ENCODE measurements at regions not wholly inside any gene's neighbourhood (a gene's known extent, or its start where the extent isn't known, plus 50 kb on each side); places are given as distances from the start of the nearest gene placed in this dataset.

DNA sequence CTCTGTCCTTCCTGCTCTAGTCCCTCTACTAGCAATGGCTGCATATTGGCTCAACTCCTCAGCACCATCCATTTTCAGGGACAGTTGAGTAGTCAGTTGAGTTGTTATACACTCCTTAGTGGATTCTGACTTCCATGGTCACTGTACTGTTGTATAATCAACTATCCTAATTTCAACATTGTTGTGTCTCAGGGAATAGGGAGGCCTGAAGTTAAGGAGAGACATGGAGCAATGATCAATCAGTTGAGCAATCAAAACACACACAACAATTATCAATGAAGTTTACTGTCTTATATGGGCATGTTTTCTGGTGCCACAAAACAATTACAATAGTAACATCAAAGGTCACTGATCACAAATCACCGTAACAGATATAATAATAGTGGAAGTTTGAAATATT lies 255.9 kb downstream of the KCNC2 start:
- CTCF ChIA-PET: no interaction called here
- no peaks in the 10 kb centered on the region for H3K9me3 Mint-ChIP-seq (ENCODE audit: unreplicated experiment)
- POLR2A ChIA-PET: no interaction called here
- no peak overlapping the region for H3K4me3 Mint-ChIP-seq (ENCODE audit: unreplicated experiment)
- intact Hi-C loops (cut with micrococcal nuclease): no loop called here
- DNase-seq (ENCODE audit: unreplicated experiment): no peak
- no peaks in the 10 kb centered on the region for H3K4me1 Mint-ChIP-seq (ENCODE audit: insufficient read depth, unreplicated experiment)
- no TSS peak for BruUV-seq (replicated peaks)
- no peaks in the 10 kb centered on the region for H3K36me3 Mint-ChIP-seq (ENCODE audit: insufficient read depth, unreplicated experiment)
- H3K27ac Mint-ChIP-seq (ENCODE audit: low read depth, unreplicated experiment): no peak overlapping the region
- TF ChIP-seq, protein P1, sequence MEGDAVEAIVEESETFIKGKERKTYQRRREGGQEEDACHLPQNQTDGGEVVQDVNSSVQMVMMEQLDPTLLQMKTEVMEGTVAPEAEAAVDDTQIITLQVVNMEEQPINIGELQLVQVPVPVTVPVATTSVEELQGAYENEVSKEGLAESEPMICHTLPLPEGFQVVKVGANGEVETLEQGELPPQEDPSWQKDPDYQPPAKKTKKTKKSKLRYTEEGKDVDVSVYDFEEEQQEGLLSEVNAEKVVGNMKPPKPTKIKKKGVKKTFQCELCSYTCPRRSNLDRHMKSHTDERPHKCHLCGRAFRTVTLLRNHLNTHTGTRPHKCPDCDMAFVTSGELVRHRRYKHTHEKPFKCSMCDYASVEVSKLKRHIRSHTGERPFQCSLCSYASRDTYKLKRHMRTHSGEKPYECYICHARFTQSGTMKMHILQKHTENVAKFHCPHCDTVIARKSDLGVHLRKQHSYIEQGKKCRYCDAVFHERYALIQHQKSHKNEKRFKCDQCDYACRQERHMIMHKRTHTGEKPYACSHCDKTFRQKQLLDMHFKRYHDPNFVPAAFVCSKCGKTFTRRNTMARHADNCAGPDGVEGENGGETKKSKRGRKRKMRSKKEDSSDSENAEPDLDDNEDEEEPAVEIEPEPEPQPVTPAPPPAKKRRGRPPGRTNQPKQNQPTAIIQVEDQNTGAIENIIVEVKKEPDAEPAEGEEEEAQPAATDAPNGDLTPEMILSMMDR (IDR thresholded peaks at IDR 0.05; ENCODE audit: unreplicated experiment): no peak
- H3K27me3 Mint-ChIP-seq (ENCODE audit: insufficient read depth, unreplicated experiment): no peaks in the 10 kb centered on the region

- Mint-ChIP-seq H3K36me3 (ENCODE audit: insufficient read depth, unreplicated experiment) (no peaks in the 10 kb centered on the region), H3K27me3 (ENCODE audit: insufficient read depth, unreplicated experiment) (no peaks in the 10 kb centered on the region), H3K9me3 (ENCODE audit: unreplicated experiment) (no peaks in the 10 kb centered on the region), H3K4me1 (ENCODE audit: insufficient read depth, unreplicated experiment) (no peaks in the 10 kb centered on the region), H3K27ac (ENCODE audit: low read depth, unreplicated experiment) (no peak overlapping the region), H3K4me3 (ENCODE audit: unreplicated experiment) (no peak overlapping the region)
- intact Hi-C loops (cut with micrococcal nuclease): no loop called here
- CTCF ChIA-PET: interaction anchor here (0.6 kb wide), 1 partner anchor 9 kb away, joined by 3 read pairs; no protein-coding TSS in a partner anchor
- BruUV-seq (replicated peaks): no TSS peak
- POLR2A ChIA-PET: no interaction called here
- DNase-seq (ENCODE audit: unreplicated experiment): no peak
- TF ChIP-seq, protein P1 (IDR thresholded peaks at IDR 0.05; ENCODE audit: unreplicated experiment): no peak
Measured at GRCh38 chr12:74957231-74957630, 252.4 kb downstream of the KCNC2 start.

GRCh38 chr12:74957634-74958033 lies 252.0 kb downstream of the KCNC2 start:
- DNase-seq (ENCODE audit: unreplicated experiment): no peak
- Mint-ChIP-seq H3K27ac (ENCODE audit: low read depth, unreplicated experiment) (no peak overlapping the region), H3K4me3 (ENCODE audit: unreplicated experiment) (no peak overlapping the region), H3K4me1 (ENCODE audit: insufficient read depth, unreplicated experiment) (no peaks in the 10 kb centered on the region), H3K36me3 (ENCODE audit: insufficient read depth, unreplicated experiment) (no peaks in the 10 kb centered on the region), H3K27me3 (ENCODE audit: insufficient read depth, unreplicated experiment) (no peaks in the 10 kb centered on the region), H3K9me3 (ENCODE audit: unreplicated experiment) (no peaks in the 10 kb centered on the region)
- TF ChIP-seq, protein P1 (IDR thresholded peaks at IDR 0.05; ENCODE audit: unreplicated experiment): no peak
- no TSS peak for BruUV-seq (replicated peaks)
- intact Hi-C loops (cut with micrococcal nuclease): no loop called here
- ChIA-PET POLR2A (no interaction called here), CTCF (no interaction called here)

- Mint-ChIP-seq H3K27me3 (ENCODE audit: insufficient read depth, unreplicated experiment) (no peaks in the 10 kb centered on the region), H3K9me3 (ENCODE audit: unreplicated experiment) (no peaks in the 10 kb centered on the region), H3K36me3 (ENCODE audit: insufficient read depth, unreplicated experiment) (no peaks in the 10 kb centered on the region), H3K4me1 (ENCODE audit: insufficient read depth, unreplicated experiment) (no peaks in the 10 kb centered on the region), H3K27ac (ENCODE audit: low read depth, unreplicated experiment) (no peak overlapping the region), H3K4me3 (ENCODE audit: unreplicated experiment) (no peak overlapping the region)
- no peak for DNase-seq (ENCODE audit: unreplicated experiment)
- ChIA-PET CTCF (no interaction called here), POLR2A (no interaction called here)
- no TSS peak for BruUV-seq (replicated peaks)
- TF ChIP-seq, protein P1 (IDR thresholded peaks at IDR 0.05; ENCODE audit: unreplicated experiment): no peak
- intact Hi-C loops (cut with micrococcal nuclease): no loop called here
Measured at GRCh38 chr12:74959657-74960056, 250.0 kb downstream of the KCNC2 start.

Measured in MCF 10A (cell line).